ENCODE measurements at regions not wholly inside any gene's neighbourhood (a gene's known extent, or its start where the extent isn't known, plus 50 kb on each side); places are given as distances from the start of the nearest gene placed in this dataset.

DNA sequence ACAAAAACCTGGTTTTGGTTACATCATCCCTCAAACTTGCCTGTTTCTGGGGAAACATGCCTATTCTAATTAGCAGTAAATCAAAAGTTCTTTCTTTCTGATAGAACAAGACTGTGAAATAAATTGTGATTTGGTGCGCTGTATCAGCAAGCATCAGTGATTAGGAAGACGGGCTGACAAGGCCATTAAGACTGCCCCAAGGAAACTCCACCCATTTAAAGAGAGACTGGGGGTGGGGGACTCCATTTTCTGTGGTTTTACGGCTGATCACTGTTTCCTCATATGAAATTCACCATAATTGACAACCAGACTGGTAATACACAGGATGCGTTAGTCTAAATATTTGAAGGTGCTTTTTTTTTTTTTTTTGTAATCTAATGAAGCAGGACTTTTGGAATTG lies 68.7 kb downstream of the MBL2 start:
- TF ChIP-seq CTCF (IDR thresholded peaks at IDR 0.05 in 8 of 11, conservative IDR thresholded peaks at IDR 0.05 in 3 of 11), result no peak
- TF ChIP-seq POLR2A (IDR thresholded peaks at IDR 0.05), result no peak
